HepG2 (cell line): ENCODE measurements at regions not wholly inside any gene's neighbourhood (a gene's known extent, or its start where the extent isn't known, plus 50 kb on each side); places are given as distances from the start of the nearest gene placed in this dataset.

Experiments used
- ATAC-seq: fragments of 200-7000 bp; cut with Tn5 transposase; 3 replicates; pipeline ENCODE4 v1.9.1; 2020; ENCODE audit warnings: mild to moderate bottlenecking, moderate library complexity
- BruUV-seq: library from RNA; stranded (reverse); fragments of 400-500 nt; replicated peaks from 2 replicates; lab custom pipeline; 2021; lab: Mats Ljungman, UMichigan
- CTCF ChIA-PET: fragments of 300-600 bp; formaldehyde crosslinking; extraction: SDS; loops from one replicate; lab custom pipeline; 2021; ENCODE audit warnings: low total read pairs, inconsistent platforms, low intra/inter-chr PET ratio; lab: Yijun Ruan, JAX
- POLR2A ChIA-PET: fragments of 350-600 bp; sonication (Branson Sonifier 250); formaldehyde crosslinking; loops from one replicate; lab custom pipeline; 2020; ENCODE audit warnings: antibody characterized with exemption, inconsistent platforms; lab: Yijun Ruan, JAX
- DNase-seq: peaks from one replicate; pipeline ENCODE4 v3.0.0-alpha.2; 2015; ENCODE audit warnings: low spot score
- FAIRE-seq: peaks from 3 replicates; lab custom pipeline; 2011; peaks lifted over from hg19 to GRCh38; lab: Jason Lieb, UNC
- H2AFZ ChIP-seq: one replicate; pipeline ENCODE4 v1.6.1; 2011; ENCODE audit warnings: low read length, inconsistent platforms
- H3K27ac ChIP-seq: fragments of 300-600 bp; 3 replicates; pipeline ENCODE4 v1.8.0; 2011; ENCODE audit warnings: mixed run types, mild to moderate bottlenecking, mixed read lengths, low read length, inconsistent platforms; ENCODE audit not compliant: insufficient read depth; ENCODE audit errors: extremely low read length
- H3K27me3 ChIP-seq, 2 experiments: fragments of 200-600 bp in 1 of 2; 2 replicates in 1 of 2; 3 replicates in 1 of 2; pipeline versions ENCODE4 v1.6.0 to v1.8.0; 2011; ENCODE audit warnings: low read length in 2 of 2, mild to moderate bottlenecking in 2 of 2, moderate library complexity in 2 of 2, inconsistent platforms in 1 of 2; ENCODE audit not compliant: insufficient read depth in 2 of 2, control insufficient read depth in 1 of 2
- H3K36me3 ChIP-seq, 2 experiments: fragments of 200-600 bp in 1 of 2; replicated peaks in 1 of 2; 2 replicates in 1 of 2; 3 replicates in 1 of 2; pipeline versions ENCODE4 v1.5.1 to v1.8.0; 2011; ENCODE audit warnings: low read length in 2 of 2, inconsistent platforms in 1 of 2; ENCODE audit not compliant: insufficient read depth in 2 of 2, control insufficient read depth in 1 of 2
- H3K4me1 ChIP-seq: 2 replicates; pipeline ENCODE4 v1.5.1; 2012; ENCODE audit warnings: low read length, inconsistent platforms; ENCODE audit not compliant: insufficient read depth
- H3K4me2 ChIP-seq: 2 replicates; pipeline ENCODE4 v1.6.0; 2011; ENCODE audit warnings: low read depth, low read length, inconsistent platforms
- H3K4me3 ChIP-seq, 3 experiments: fragments of 200-600 bp in 1 of 3; sonication (generic), shearing (Covaris generic) in 1 of 3; replicated peaks in 1 of 3; 2 replicates each; pipeline ENCODE4 v1.5.1; 2011 to 2016; ENCODE audit warnings: low read length in 3 of 3, inconsistent platforms in 2 of 3, low read depth in 2 of 3, mild to moderate bottlenecking in 2 of 3, control low read depth in 1 of 3, mixed read lengths in 1 of 3; ENCODE audit not compliant: insufficient read depth in 1 of 3
- H3K79me2 ChIP-seq: one replicate; pipeline ENCODE4 v1.6.1; 2011; ENCODE audit warnings: low read length, inconsistent platforms; ENCODE audit not compliant: insufficient read depth
- H3K9ac ChIP-seq: 2 replicates; pipeline ENCODE4 v1.6.0; 2011; ENCODE audit warnings: mild to moderate bottlenecking, low read depth, low read length, inconsistent platforms; ENCODE audit not compliant: insufficient read depth
- H3K9me3 ChIP-seq: 2 replicates; pipeline ENCODE4 v1.5.1; 2012; ENCODE audit warnings: mild to moderate bottlenecking, low read length
- H4K20me1 ChIP-seq: 2 replicates; pipeline ENCODE4 v1.6.0; 2011; ENCODE audit warnings: inconsistent platforms, mild to moderate bottlenecking, low read length, moderate library complexity; ENCODE audit not compliant: insufficient read depth
- ATF1 ChIP-seq: IDR thresholded peaks from 2 replicates; pipeline ENCODE4 v1.6.1; 2016; ENCODE audit warnings: mild to moderate bottlenecking, control low read depth
- CERS6 ChIP-seq: sonication (generic); formaldehyde crosslinking; IDR thresholded peaks from 2 replicates; pipeline ENCODE4 v1.5.0; 2020; ENCODE audit warnings: missing genetic modification reagents
- ERF ChIP-seq: IDR thresholded peaks from 2 replicates; pipeline ENCODE4 v1.6.1; 2018; ENCODE audit warnings: missing biosample characterization, missing genetic modification reagents
- HDAC2 ChIP-seq: sonication (generic); formaldehyde crosslinking; IDR thresholded peaks from 2 replicates; pipeline ENCODE4 v1.4.0; 2020; ENCODE audit warnings: missing genetic modification reagents
- HOXA5 ChIP-seq: sonication (generic); formaldehyde crosslinking; IDR thresholded peaks from 2 replicates; pipeline ENCODE4 v1.4.0; 2020; ENCODE audit warnings: missing genetic modification reagents
- KIAA2018 ChIP-seq: sonication (generic); formaldehyde crosslinking; IDR thresholded peaks from 2 replicates; pipeline ENCODE4 v1.5.0; 2020; ENCODE audit warnings: mild to moderate bottlenecking, missing genetic modification reagents, borderline replicate concordance
- KLF11 ChIP-seq: IDR thresholded peaks from 2 replicates; pipeline ENCODE4 v1.6.1; 2016; ENCODE audit warnings: missing compliant biosample characterization
- ZBTB37 ChIP-seq: sonication (generic); formaldehyde crosslinking; IDR thresholded peaks from 2 replicates; pipeline ENCODE4 v1.4.0; 2020; ENCODE audit warnings: mild to moderate bottlenecking, missing genetic modification reagents
- ZNF224 ChIP-seq: sonication (generic); formaldehyde crosslinking; IDR thresholded peaks from 2 replicates; pipeline ENCODE4 v1.5.0; 2020; ENCODE audit warnings: mild to moderate bottlenecking, missing genetic modification reagents
- ZNF260 ChIP-seq: sonication (generic); formaldehyde crosslinking; IDR thresholded peaks from 2 replicates; pipeline ENCODE4 v1.4.0; 2020; ENCODE audit warnings: missing genetic modification reagents, low read depth, mild to moderate bottlenecking, borderline replicate concordance
- ZNF263 ChIP-seq: sonication (generic); formaldehyde crosslinking; IDR thresholded peaks from 2 replicates; pipeline ENCODE4 v1.4.0; 2020; ENCODE audit warnings: missing genetic modification reagents
- WGBS: methylation state at CpG from one replicate; pipeline ENCODE4 v1.1.6; 2017; ENCODE audit warnings: low lambda C conversion rate; 5-methylcytosine and 5-hydroxymethylcytosine counted together
- in situ Hi-C: cut with HindIII; loops from 2 replicates; pipeline ENCODE4 v1.10.0; 2017; ENCODE audit warnings: low pct_unique_long_range_greater_than_20kb; ENCODE audit not compliant: extremely low pct_ligation_motif_present
- intact Hi-C: fragments of 100-400 bp; cut with micrococcal nuclease; formaldehyde crosslinking; loops from one replicate; pipeline ENCODE4 v1.10.0; 2022; ENCODE audit not compliant: unreplicated experiment
- TF ChIP-seq, protein P1 (sequence below): sonication (generic); formaldehyde crosslinking; IDR thresholded peaks from 2 replicates; pipeline ENCODE4 v1.4.0; 2020; ENCODE audit warnings: missing genetic modification reagents, mild to moderate bottlenecking, borderline replicate concordance

DNA sequence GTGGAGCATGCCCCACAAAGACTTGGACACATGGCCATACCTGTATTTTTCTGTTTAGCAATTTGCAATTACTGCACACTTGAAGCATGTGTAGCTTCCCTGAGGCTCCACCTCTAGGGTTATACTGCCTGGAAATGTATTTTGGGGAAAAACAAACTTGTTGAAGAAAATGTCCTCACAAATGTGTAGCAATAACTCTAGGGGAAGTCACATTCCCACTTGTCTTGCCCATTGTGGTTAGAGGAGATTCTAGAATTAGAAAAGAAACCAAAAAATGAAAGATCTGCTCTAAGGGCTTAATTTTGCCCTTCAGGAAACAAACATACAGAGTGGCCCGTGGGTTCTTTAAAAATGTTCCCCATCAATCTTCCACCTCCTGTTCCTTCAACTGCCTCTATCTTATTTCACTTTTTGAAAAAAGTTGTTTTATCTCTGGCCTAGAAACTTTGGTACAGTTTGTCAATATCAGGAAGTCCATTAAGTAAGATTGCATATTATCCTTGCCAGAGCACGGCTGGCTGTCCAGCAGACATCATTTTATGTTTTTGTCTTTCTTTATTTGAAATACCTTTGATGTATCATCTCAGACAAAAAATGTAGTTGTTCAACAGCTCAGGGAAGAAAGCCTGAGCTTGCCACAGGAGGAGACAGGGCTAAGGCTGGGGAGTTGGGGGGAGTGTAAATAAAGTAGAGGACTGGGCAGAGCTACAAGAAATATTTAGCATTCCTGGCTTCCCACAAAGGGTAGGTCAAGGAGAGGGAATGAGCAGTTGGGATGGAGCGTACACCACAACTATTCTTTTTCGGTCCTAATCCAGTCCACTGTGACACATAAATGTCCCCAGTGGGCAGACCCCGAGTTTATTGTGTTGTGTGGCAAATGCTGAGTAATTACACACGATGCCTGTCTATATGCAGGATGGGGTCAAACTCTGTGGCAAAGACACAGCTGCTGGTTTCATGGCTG lies 96.8 kb upstream of the CDC42EP3 start:
- intact Hi-C loops (no loop called here), in situ Hi-C loops (no loop called here)
- no peak overlapping the region for H3K4me3 ChIP-seq
- no peak overlapping the region for H3K9ac ChIP-seq
- peak; percentile 25 for DNase-seq
- H3K4me1 ChIP-seq = no peaks in the 10 kb centered on the region
- H4K20me1 ChIP-seq = no peaks in the 10 kb centered on the region
- CTCF ChIA-PET = no interaction called here
- no peak for FAIRE-seq
- ATAC-seq = 0 out of 3 replicates have a peak, but pooled peaks have one; percentile 41
- no peaks in the 10 kb centered on the region; a peak in 1 of 5 replicates for H3K27me3 ChIP-seq
- no peaks in the 10 kb centered on the region for H3K79me2 ChIP-seq
- BruUV-seq = no TSS peak
- H2AFZ ChIP-seq = no peak overlapping the region
- H3K36me3 ChIP-seq = no peaks in the 10 kb centered on the region
- POLR2A ChIA-PET = no interaction called here
- H3K4me2 ChIP-seq = no peak overlapping the region
- WGBS = 5% methylated on average over 6 of the region's 6 CpGs
- no peak overlapping the region for H3K27ac ChIP-seq
- no peaks in the 10 kb centered on the region for H3K9me3 ChIP-seq
- TF ChIP-seq ZNF263 (no peak), ATF1 (CRISPR knock-in tag) (no peak), KLF11 (CRISPR knock-in tag) (no peak), ERF (CRISPR knock-in tag) (no peak), ZNF260 (no peak), ZBTB37 (CRISPR knock-in tag) (no peak), HOXA5 (CRISPR knock-in tag) (no peak), HDAC2 (CRISPR knock-in tag) (no peak), KIAA2018 (no peak), ZNF224 (CRISPR knock-in tag) (no peak), CERS6 (CRISPR knock-in tag) (no peak)
- TF ChIP-seq, protein P1, sequence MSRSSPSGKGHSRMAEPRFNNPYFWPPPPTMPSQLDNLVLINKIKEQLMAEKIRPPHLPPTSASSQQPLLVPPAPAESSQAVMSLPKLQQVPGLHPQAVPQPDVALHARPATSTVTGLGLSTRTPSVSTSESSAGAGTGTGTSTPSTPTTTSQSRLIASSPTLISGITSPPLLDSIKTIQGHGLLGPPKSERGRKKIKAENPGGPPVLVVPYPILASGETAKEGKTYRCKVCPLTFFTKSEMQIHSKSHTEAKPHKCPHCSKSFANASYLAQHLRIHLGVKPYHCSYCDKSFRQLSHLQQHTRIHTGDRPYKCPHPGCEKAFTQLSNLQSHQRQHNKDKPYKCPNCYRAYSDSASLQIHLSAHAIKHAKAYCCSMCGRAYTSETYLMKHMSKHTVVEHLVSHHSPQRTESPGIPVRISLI (CRISPR knock-in tag) = no peak
